ENCODE measurements at regions not wholly inside any gene's neighbourhood (a gene's known extent, or its start where the extent isn't known, plus 50 kb on each side); places are given as distances from the start of the nearest gene placed in this dataset.

- TF ChIP-seq, protein P1, sequence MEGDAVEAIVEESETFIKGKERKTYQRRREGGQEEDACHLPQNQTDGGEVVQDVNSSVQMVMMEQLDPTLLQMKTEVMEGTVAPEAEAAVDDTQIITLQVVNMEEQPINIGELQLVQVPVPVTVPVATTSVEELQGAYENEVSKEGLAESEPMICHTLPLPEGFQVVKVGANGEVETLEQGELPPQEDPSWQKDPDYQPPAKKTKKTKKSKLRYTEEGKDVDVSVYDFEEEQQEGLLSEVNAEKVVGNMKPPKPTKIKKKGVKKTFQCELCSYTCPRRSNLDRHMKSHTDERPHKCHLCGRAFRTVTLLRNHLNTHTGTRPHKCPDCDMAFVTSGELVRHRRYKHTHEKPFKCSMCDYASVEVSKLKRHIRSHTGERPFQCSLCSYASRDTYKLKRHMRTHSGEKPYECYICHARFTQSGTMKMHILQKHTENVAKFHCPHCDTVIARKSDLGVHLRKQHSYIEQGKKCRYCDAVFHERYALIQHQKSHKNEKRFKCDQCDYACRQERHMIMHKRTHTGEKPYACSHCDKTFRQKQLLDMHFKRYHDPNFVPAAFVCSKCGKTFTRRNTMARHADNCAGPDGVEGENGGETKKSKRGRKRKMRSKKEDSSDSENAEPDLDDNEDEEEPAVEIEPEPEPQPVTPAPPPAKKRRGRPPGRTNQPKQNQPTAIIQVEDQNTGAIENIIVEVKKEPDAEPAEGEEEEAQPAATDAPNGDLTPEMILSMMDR (IDR thresholded peaks at IDR 0.05) = no peak
- TF ChIP-seq POLR2A (IDR thresholded peaks at IDR 0.05) = no peak
Measured at GRCh38 chr18:27861539-27861938, 315.4 kb downstream of the CDH2 start.
